ENCODE measurements at regions not wholly inside any gene's neighbourhood (a gene's known extent, or its start where the extent isn't known, plus 50 kb on each side); places are given as distances from the start of the nearest gene placed in this dataset.

GRCh38 chr3:167908746-167909503 lies 173.4 kb downstream of the SERPINI1 start:
- H3K36me3 ChIP-seq = no peaks in the 10 kb centered on the region
- no peaks in the 10 kb centered on the region for H3K9me3 ChIP-seq
- H3K4me1 ChIP-seq = no peaks in the 10 kb centered on the region
- no peak for TF ChIP-seq CTCF (IDR thresholded peaks at IDR 0.05)
- H3K27me3 ChIP-seq = no peaks in the 10 kb centered on the region
- H3K27ac ChIP-seq = no peak overlapping the region
- H3K4me3 ChIP-seq = no peak overlapping the region
- DNase-seq (ENCODE audit: low spot score) = no peak

- no peak for DNase-seq (ENCODE audit: low spot score)
- H3K9me3 ChIP-seq = no peaks in the 10 kb centered on the region
- no peak overlapping the region for H3K27ac ChIP-seq
- no peaks in the 10 kb centered on the region for H3K27me3 ChIP-seq
- H3K4me1 ChIP-seq = no peaks in the 10 kb centered on the region
- no peaks in the 10 kb centered on the region for H3K36me3 ChIP-seq
- no peak for TF ChIP-seq CTCF (IDR thresholded peaks at IDR 0.05)
- no peak overlapping the region for H3K4me3 ChIP-seq
Observed at GRCh38 chr3:167908221-167908620, 172.7 kb downstream of the SERPINI1 start.

- Histone ChIP-seq H3K27ac (no peak overlapping the region), H3K9me3 (no peaks in the 10 kb centered on the region), H3K36me3 (no peaks in the 10 kb centered on the region), H3K4me1 (no peaks in the 10 kb centered on the region), H3K27me3 (no peaks in the 10 kb centered on the region), H3K4me3 (no peak overlapping the region)
- no peak for DNase-seq (ENCODE audit: low spot score)
- no peak for TF ChIP-seq CTCF (IDR thresholded peaks at IDR 0.05)
Observed at GRCh38 chr3:167901138-167901537, 165.6 kb downstream of the SERPINI1 start.

DNA sequence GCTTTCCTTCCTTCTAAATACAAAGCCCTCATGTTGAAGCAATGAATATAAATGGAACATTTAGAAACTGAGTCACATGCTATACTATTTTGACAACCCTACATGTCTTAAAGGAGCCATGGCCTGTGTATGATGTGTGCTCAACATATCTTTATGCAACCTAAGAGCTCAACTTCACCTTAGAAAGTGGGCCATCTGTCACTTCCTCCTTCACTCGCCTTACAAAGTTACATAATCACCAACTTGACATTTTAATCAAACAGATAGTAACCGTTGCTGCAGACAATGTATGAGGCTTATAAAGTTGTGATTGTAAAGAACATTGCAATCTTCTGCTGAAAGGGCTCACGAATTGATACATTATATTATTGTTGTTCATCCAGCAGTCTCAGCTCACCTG lies 163.6 kb downstream of the SERPINI1 start:
- Histone ChIP-seq H3K27me3 (no peaks in the 10 kb centered on the region), H3K36me3 (no peaks in the 10 kb centered on the region), H3K4me1 (no peaks in the 10 kb centered on the region), H3K9me3 (no peaks in the 10 kb centered on the region), H3K4me3 (no peak overlapping the region), H3K27ac (no peak overlapping the region)
- TF ChIP-seq CTCF (IDR thresholded peaks at IDR 0.05) = no peak
- no peak for DNase-seq (ENCODE audit: low spot score)

DNA sequence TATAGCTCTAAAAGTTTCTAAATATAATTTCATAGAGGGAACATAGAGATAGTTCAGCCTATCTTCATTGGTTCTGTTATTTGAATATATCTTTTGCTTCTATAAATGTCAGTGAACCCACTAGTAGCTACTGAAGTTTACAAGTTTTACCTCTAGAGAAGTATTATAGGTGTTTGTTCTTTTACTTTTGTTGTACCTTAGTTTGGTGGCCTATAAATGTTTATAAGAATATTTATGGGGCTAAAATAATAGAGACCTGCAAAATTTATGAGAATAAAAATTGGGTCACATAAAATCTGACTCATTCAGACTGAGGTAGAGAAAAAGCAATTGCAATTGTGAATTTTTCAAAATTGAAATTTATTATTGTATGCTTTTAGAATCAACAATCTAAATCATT lies 162.6 kb downstream of the SERPINI1 start:
- H3K36me3 ChIP-seq = no peaks in the 10 kb centered on the region
- no peaks in the 10 kb centered on the region for H3K9me3 ChIP-seq
- no peaks in the 10 kb centered on the region for H3K4me1 ChIP-seq
- H3K27me3 ChIP-seq = no peaks in the 10 kb centered on the region
- no peak overlapping the region for H3K27ac ChIP-seq
- no peak for TF ChIP-seq CTCF (IDR thresholded peaks at IDR 0.05)
- DNase-seq (ENCODE audit: low spot score) = no peak
- no peak overlapping the region for H3K4me3 ChIP-seq

- Histone ChIP-seq H3K4me3 (no peak overlapping the region), H3K36me3 (no peaks in the 10 kb centered on the region), H3K27ac (no peak overlapping the region), H3K9me3 (no peaks in the 10 kb centered on the region), H3K4me1 (no peaks in the 10 kb centered on the region), H3K27me3 (no peaks in the 10 kb centered on the region)
- DNase-seq (ENCODE audit: low spot score) = no peak
- no peak for TF ChIP-seq CTCF (IDR thresholded peaks at IDR 0.05)
Observed at GRCh38 chr3:167895684-167896083, 160.2 kb downstream of the SERPINI1 start.

Measured in right atrium auricular region (tissue), 2 donors.